ENCODE measurements at regions not wholly inside any gene's neighbourhood (a gene's known extent, or its start where the extent isn't known, plus 50 kb on each side); places are given as distances from the start of the nearest gene placed in this dataset.

DNA sequence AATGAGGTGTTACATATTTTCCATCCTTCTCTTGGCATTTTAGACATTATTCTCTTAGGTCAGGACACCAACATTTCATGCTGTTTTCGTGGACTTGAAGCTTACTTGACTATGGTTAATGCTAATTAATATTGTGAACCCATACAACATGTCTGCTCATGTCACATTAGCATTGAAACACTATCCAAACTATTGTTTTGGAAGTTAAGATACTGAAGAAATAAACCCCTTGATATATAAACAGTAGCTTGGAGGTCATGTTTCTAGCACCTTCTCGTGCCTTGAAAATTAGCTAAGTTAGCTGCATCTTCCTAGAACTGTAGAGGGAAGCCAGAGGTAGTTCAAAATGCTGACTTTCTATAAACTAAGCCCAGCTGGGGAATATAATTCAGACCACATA is 288.8 kb downstream of the LTN1 start (continued):
- TF ChIP-seq, protein P1, sequence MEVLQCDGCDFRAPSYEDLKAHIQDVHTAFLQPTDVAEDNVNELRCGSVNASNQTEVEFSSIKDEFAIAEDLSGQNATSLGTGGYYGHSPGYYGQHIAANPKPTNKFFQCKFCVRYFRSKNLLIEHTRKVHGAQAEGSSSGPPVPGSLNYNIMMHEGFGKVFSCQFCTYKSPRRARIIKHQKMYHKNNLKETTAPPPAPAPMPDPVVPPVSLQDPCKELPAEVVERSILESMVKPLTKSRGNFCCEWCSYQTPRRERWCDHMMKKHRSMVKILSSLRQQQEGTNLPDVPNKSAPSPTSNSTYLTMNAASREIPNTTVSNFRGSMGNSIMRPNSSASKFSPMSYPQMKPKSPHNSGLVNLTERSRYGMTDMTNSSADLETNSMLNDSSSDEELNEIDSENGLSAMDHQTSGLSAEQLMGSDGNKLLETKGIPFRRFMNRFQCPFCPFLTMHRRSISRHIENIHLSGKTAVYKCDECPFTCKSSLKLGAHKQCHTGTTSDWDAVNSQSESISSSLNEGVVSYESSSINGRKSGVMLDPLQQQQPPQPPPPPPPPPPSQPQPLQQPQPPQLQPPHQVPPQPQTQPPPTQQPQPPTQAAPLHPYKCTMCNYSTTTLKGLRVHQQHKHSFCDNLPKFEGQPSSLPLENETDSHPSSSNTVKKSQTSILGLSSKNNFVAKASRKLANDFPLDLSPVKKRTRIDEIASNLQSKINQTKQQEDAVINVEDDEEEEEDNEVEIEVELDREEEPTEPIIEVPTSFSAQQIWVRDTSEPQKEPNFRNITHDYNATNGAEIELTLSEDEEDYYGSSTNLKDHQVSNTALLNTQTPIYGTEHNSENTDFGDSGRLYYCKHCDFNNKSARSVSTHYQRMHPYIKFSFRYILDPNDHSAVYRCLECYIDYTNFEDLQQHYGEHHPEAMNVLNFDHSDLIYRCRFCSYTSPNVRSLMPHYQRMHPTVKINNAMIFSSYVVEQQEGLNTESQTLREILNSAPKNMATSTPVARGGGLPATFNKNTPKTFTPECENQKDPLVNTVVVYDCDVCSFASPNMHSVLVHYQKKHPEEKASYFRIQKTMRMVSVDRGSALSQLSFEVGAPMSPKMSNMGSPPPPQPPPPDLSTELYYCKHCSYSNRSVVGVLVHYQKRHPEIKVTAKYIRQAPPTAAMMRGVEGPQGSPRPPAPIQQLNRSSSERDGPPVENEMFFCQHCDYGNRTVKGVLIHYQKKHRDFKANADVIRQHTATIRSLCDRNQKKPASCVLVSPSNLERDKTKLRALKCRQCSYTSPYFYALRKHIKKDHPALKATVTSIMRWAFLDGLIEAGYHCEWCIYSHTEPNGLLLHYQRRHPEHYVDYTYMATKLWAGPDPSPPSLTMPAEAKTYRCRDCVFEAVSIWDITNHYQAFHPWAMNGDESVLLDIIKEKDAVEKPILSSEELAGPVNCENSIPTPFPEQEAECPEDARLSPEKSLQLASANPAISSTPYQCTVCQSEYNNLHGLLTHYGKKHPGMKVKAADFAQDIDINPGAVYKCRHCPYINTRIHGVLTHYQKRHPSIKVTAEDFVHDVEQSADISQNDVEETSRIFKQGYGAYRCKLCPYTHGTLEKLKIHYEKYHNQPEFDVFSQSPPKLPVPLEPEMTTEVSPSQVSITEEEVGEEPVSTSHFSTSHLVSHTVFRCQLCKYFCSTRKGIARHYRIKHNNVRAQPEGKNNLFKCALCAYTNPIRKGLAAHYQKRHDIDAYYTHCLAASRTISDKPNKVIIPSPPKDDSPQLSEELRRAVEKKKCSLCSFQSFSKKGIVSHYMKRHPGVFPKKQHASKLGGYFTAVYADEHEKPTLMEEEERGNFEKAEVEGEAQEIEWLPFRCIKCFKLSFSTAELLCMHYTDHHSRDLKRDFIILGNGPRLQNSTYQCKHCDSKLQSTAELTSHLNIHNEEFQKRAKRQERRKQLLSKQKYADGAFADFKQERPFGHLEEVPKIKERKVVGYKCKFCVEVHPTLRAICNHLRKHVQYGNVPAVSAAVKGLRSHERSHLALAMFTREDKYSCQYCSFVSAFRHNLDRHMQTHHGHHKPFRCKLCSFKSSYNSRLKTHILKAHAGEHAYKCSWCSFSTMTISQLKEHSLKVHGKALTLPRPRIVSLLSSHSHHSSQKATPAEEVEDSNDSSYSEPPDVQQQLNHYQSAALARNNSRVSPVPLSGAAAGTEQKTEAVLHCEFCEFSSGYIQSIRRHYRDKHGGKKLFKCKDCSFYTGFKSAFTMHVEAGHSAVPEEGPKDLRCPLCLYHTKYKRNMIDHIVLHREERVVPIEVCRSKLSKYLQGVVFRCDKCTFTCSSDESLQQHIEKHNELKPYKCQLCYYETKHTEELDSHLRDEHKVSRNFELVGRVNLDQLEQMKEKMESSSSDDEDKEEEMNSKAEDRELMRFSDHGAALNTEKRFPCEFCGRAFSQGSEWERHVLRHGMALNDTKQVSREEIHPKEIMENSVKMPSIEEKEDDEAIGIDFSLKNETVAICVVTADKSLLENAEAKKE (CRISPR knock-in tag; IDR thresholded peaks at IDR 0.05): no peak
- no peak for TF ChIP-seq STAT1 (IDR thresholded peaks at IDR 0.05; ENCODE audit: unreplicated experiment)
- TF ChIP-seq JUNB (IDR thresholded peaks at IDR 0.05; ENCODE audit: unreplicated experiment): no peak
- no peak for TF ChIP-seq ZNF331 (CRISPR knock-in tag; IDR thresholded peaks at IDR 0.05; ENCODE audit: low read depth)

- Mint-ChIP-seq H3K36me3 (ENCODE audit: low read depth) (no peaks in the 10 kb centered on the region), H3K4me1 (no peaks in the 10 kb centered on the region), H3K27ac (peak overlapping the region; percentile 38), H3K9me3 (peaks cover 13% of the 10 kb centered on the region), H3K27me3 (ENCODE audit: insufficient read depth, low read depth, poor library complexity) (no peaks in the 10 kb centered on the region), H3K4me3 (no peak overlapping the region)
- ATAC-seq (no peak), DNase-seq (ENCODE audit: low spot score) (no peak)
- H3K4me2 ChIP-seq: no peak overlapping the region
- H3K4me1 ChIP-seq (ENCODE audit: insufficient read depth): no peaks in the 10 kb centered on the region
- no peaks in the 10 kb centered on the region for H3K36me3 ChIP-seq (ENCODE audit: insufficient read depth)
- no peaks in the 10 kb centered on the region for H4K20me1 ChIP-seq (replicated peaks; ENCODE audit: insufficient read depth)
- no peaks in the 10 kb centered on the region for H3K79me2 ChIP-seq (replicated peaks; ENCODE audit: insufficient read depth)
- H3K4me3 ChIP-seq: no peak overlapping the region
- no peak overlapping the region for H3K27ac ChIP-seq (ENCODE audit: low read depth)
- H3K9me2 ChIP-seq (ENCODE audit: insufficient read depth): 0 out of 2 replicates have a peak, but pooled peaks cover 3% of the 10 kb centered on the region
- H3K27me3 ChIP-seq (ENCODE audit: insufficient read depth): no peaks in the 10 kb centered on the region
- TF ChIP-seq ZNF331 (CRISPR knock-in tag; IDR thresholded peaks at IDR 0.05; ENCODE audit: low read depth) (no peak), REST (IDR thresholded peaks at IDR 0.05; ENCODE audit: unreplicated experiment) (no peak), CREB1 (CRISPR knock-in tag; IDR thresholded peaks at IDR 0.05; ENCODE audit: low read depth) (no peak)
- H2AFZ ChIP-seq: no peak overlapping the region
- H3F3A ChIP-seq (replicated peaks; ENCODE audit: low read depth): no peaks in the 10 kb centered on the region
Measured at GRCh38 chr21:28699596-28700259, 292.9 kb downstream of the LTN1 start.

Measured in GM23338 (cell line).